ENCODE measurements at regions not wholly inside any gene's neighbourhood (a gene's known extent, or its start where the extent isn't known, plus 50 kb on each side); places are given as distances from the start of the nearest gene placed in this dataset.

DNA sequence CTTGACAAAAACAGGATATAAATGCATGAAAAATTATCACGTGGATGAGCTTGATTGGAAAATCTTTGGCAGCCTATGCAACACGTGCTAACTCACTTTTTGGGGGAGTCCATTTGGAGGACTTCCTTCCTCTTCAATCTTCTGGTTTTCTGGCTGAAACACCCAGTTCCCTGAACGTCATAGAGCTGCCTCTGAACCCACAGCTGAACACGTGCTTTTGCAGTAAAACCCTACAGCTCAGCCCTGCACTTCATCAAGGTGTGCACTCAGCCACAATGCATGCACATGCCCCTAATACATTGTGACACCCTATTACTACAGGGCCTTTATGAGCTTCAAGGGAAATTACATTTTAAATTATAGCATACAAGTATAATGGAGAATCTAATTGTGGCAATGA is 808.7 kb upstream of the AUTS2 start:
- no peak overlapping the region for H3K27ac ChIP-seq (ENCODE audit: extremely low read depth, low read depth, low read length)
- H3K36me3 ChIP-seq (ENCODE audit: control insufficient read depth in 2 of 2, insufficient read depth in 1 of 2, low read length in 2 of 2): no peaks in the 10 kb centered on the region
- CTCF ChIA-PET: interaction anchor here (0.5 to 0.8 kb wide), 3 partner anchors 10 to 397 kb away, joined by 3 to 5 read pairs (median 4); no protein-coding TSS in a partner anchor
- TF ChIP-seq ZNF114 (tag by site-specific recombination; IDR thresholded peaks at IDR 0.05): no peak
- no peak for TF ChIP-seq ZNF585B (tag by site-specific recombination; IDR thresholded peaks at IDR 0.05)
- no peak for TF ChIP-seq ZNF623 (tag by site-specific recombination; IDR thresholded peaks at IDR 0.05)
- no peak for TF ChIP-seq ZNF76 (tag by site-specific recombination; IDR thresholded peaks at IDR 0.05; ENCODE audit: borderline replicate concordance, low read depth)
- no peak for TF ChIP-seq ZNF791 (tag by site-specific recombination; IDR thresholded peaks at IDR 0.05)
- TF ChIP-seq ZBTB6 (tag by site-specific recombination; IDR thresholded peaks at IDR 0.05): no peak
- TF ChIP-seq ZNF626 (tag by site-specific recombination; IDR thresholded peaks at IDR 0.05): no peak
- no peak for TF ChIP-seq ZNF513 (tag by site-specific recombination; IDR thresholded peaks at IDR 0.05)
- TF ChIP-seq ZNF274 (IDR thresholded peaks at IDR 0.05; ENCODE audit: low read length): no peak
- no peak for TF ChIP-seq ZNF274 (tag by site-specific recombination; IDR thresholded peaks at IDR 0.05; ENCODE audit: borderline replicate concordance)
- TF ChIP-seq ZNF621 (tag by site-specific recombination; IDR thresholded peaks at IDR 0.05): no peak
- no peak for TF ChIP-seq ZNF354C (tag by site-specific recombination; IDR thresholded peaks at IDR 0.05; ENCODE audit: borderline replicate concordance, low read depth)
- no peak for TF ChIP-seq AEBP2 (tag by site-specific recombination; IDR thresholded peaks at IDR 0.05; ENCODE audit: borderline replicate concordance)
- TF ChIP-seq KLF10 (tag by site-specific recombination; IDR thresholded peaks at IDR 0.05): no peak
- TF ChIP-seq, protein P1, sequence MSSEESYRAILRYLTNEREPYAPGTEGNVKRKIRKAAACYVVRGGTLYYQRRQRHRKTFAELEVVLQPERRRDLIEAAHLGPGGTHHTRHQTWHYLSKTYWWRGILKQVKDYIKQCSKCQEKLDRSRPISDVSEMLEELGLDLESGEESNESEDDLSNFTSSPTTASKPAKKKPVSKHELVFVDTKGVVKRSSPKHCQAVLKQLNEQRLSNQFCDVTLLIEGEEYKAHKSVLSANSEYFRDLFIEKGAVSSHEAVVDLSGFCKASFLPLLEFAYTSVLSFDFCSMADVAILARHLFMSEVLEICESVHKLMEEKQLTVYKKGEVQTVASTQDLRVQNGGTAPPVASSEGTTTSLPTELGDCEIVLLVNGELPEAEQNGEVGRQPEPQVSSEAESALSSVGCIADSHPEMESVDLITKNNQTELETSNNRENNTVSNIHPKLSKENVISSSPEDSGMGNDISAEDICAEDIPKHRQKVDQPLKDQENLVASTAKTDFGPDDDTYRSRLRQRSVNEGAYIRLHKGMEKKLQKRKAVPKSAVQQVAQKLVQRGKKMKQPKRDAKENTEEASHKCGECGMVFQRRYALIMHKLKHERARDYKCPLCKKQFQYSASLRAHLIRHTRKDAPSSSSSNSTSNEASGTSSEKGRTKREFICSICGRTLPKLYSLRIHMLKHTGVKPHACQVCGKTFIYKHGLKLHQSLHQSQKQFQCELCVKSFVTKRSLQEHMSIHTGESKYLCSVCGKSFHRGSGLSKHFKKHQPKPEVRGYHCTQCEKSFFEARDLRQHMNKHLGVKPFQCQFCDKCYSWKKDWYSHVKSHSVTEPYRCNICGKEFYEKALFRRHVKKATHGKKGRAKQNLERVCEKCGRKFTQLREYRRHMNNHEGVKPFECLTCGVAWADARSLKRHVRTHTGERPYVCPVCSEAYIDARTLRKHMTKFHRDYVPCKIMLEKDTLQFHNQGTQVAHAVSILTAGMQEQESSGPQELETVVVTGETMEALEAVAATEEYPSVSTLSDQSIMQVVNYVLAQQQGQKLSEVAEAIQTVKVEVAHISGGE (tag by site-specific recombination; conservative IDR thresholded peaks at IDR 0.05; ENCODE audit: low read depth): no peak
- no peak for TF ChIP-seq ZNF785 (tag by site-specific recombination; IDR thresholded peaks at IDR 0.05)
- TF ChIP-seq GLI2 (tag by site-specific recombination; IDR thresholded peaks at IDR 0.05; ENCODE audit: borderline replicate concordance, low read depth): no peak
- POLR2A ChIA-PET: no interaction called here
- H3K9me3 ChIP-seq (ENCODE audit: control insufficient read depth, insufficient read depth, low read depth, low read length): no peaks in the 10 kb centered on the region
- no peak overlapping the region for H3K4me3 ChIP-seq (ENCODE audit: low read depth, low read length)
- H3K4me1 ChIP-seq (ENCODE audit: control insufficient read depth, insufficient read depth, low read length): no peaks in the 10 kb centered on the region

DNA sequence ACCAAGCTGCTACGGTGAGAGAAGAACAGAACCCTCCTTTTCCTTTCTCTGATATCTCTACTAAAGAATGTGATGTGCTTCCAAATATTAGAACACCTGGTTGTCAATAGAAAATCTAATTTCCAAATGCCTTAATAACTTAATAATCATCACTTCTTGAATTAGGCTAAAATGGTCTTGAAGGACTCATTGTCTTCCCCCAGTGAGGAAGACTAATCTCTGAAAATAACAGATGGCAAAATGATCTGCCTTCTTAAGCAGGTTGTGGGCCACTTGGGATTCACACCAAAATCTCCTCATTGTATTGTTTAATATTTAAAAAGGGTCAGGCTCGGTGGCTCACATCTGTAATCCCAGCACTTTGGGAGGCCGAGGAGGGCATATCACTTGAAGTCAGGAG is 805.9 kb upstream of the AUTS2 start:
- CTCF ChIA-PET: no interaction called here
- Histone ChIP-seq H3K4me3 (ENCODE audit: low read depth, low read length) (no peak overlapping the region), H3K4me1 (ENCODE audit: control insufficient read depth, insufficient read depth, low read length) (no peaks in the 10 kb centered on the region), H3K27ac (ENCODE audit: extremely low read depth, low read depth, low read length) (no peak overlapping the region), H3K9me3 (ENCODE audit: control insufficient read depth, insufficient read depth, low read depth, low read length) (no peaks in the 10 kb centered on the region), H3K36me3 (ENCODE audit: control insufficient read depth in 2 of 2, insufficient read depth in 1 of 2, low read length in 2 of 2) (no peaks in the 10 kb centered on the region)
- POLR2A ChIA-PET: no interaction called here
- TF ChIP-seq ZNF514 (tag by site-specific recombination; IDR thresholded peaks at IDR 0.05) (no peak), ZNF704 (tag by site-specific recombination; IDR thresholded peaks at IDR 0.05) (no peak), HOXA7 (CRISPR knock-in tag; IDR thresholded peaks at IDR 0.05; ENCODE audit: borderline replicate concordance) (no peak), ZNF37A (tag by site-specific recombination; IDR thresholded peaks at IDR 0.05) (no peak), ZNF423 (tag by site-specific recombination; IDR thresholded peaks at IDR 0.05) (no peak)
- TF ChIP-seq, protein P1 (tag by site-specific recombination; conservative IDR thresholded peaks at IDR 0.05; ENCODE audit: low read depth): no peak

All from HEK293 (cell line).